Spleen (tissue), 7 donors: ENCODE measurements at regions not wholly inside any gene's neighbourhood (a gene's known extent, or its start where the extent isn't known, plus 50 kb on each side); places are given as distances from the start of the nearest gene placed in this dataset.

Experiments used
- CTCF ChIP-seq, 11 experiments: fragments of 200-600 bp in 7 of 11; fragments of 450-650 bp in 4 of 11; sonication (generic) in 4 of 11; IDR thresholded peaks in 8 of 11; conservative IDR thresholded peaks in 3 of 11; 1 replicate in 7 of 11; 2 replicates in 4 of 11; pipeline versions ENCODE4 v1.4.0 to v1.8.0; 2016 to 2021; ENCODE audit warnings: antibody characterized with exemption in 11 of 11, inconsistent platforms in 4 of 11, mild to moderate bottlenecking in 1 of 11
- POLR2A ChIP-seq, 3 donors: fragments of 450-650 bp; IDR thresholded peaks; one replicate each; pipeline ENCODE4 v1.5.1; 2017; ENCODE audit warnings: antibody characterized with exemption in 3 of 3, mild to moderate bottlenecking in 1 of 3
- POLR2AphosphoS5 ChIP-seq, 3 donors: sonication (generic); formaldehyde crosslinking; IDR thresholded peaks; one replicate each; pipeline ENCODE4 v1.5.1; 2017; ENCODE audit warnings: antibody characterized with exemption in 3 of 3
- donor health status: DM: no; HTN: no; CAD: no; lungs with moderate emphysema.
- donor health status: DM: no; HTN: no; CAD: no.
- donor health status: DM: no; HTN: no; CAD: no.

DNA sequence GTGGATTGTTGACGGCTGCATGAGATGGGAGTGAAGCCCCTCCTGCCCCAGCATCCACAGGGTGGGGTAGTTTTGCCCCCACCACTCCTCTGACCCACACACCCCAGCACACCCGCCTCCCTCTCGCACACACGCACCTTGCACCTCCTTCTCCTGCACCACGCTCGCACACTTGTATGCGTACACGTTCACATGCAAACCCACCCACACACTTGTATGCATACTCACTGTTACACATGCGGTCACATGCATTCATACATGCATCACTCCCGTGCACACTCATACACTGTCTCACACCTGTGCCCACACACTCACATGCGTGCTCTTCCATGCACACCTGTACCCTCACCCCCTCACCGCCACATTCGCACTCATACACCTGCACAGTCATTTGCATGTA lies 70.5 kb upstream of the CIBAR2 start:
- TF ChIP-seq POLR2A (IDR thresholded peaks at IDR 0.05) (no peak), CTCF (IDR thresholded peaks at IDR 0.05 in 8 of 11, conservative IDR thresholded peaks at IDR 0.05 in 3 of 11) (no peak), POLR2AphosphoS5 (IDR thresholded peaks at IDR 0.05) (no peak)
